Retinal pigment epithelial cell (primary cell): ENCODE measurements at regions not wholly inside any gene's neighbourhood (a gene's known extent, or its start where the extent isn't known, plus 50 kb on each side); places are given as distances from the start of the nearest gene placed in this dataset.
A peak's percentile ranks its signal among the peaks of the same experiment; 100 is the strongest.
"Not testable (repeated sequence)": the region's sequence is repeated elsewhere in the genome, so short reads cannot be mapped to it uniquely, and the experiment has no call there.

ENCODE experiments used
- DNase-seq: peaks from one replicate; pipeline ENCODE4 v3.0.0-alpha.2; 2010; ENCODE audit warnings: low read depth
- H3K4me3 ChIP-seq: 2 replicates; pipeline ENCODE4 v1.5.1; 2011; ENCODE audit warnings: mild to moderate bottlenecking, low read length, control low read depth, moderate library complexity
- CTCF ChIP-seq: conservative IDR thresholded peaks from 2 replicates; pipeline ENCODE4 v1.5.1; 2011; ENCODE audit warnings: low read depth, low read length, control low read depth, inconsistent platforms

GRCh38 chr17:77089124-77089490, 51.7 kb upstream of the SEC14L1 start:
- no peak for TF ChIP-seq CTCF
- no peak for DNase-seq
- peak overlapping the region; percentile 83 for H3K4me3 ChIP-seq

GRCh38 chr17:77089949-77090348, 50.8 kb upstream of the SEC14L1 start:
- DNase-seq, H3K4me3 ChIP-seq: not testable (repeated sequence)

DNA sequence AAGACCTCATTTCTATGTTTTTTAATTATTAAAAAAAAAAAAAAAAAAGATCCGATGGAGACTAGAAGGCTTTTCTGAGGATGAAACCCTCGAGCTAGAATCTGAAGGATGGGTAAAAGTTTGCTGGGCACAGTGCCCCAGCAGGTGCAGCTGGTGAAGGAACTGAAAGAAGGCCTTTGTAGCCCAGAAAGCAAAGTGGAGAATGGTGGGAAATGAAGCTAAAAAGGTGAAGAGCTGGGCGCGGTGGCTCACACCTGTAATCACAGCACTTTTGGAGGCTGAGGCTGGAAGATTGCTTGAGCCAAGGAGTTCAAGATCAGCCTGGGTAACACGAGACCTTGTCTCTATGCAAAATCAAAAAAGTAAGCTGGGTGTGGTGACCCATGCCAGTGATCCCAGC, 50.3 kb upstream of the SEC14L1 start:
- no peak for TF ChIP-seq CTCF
- DNase-seq = no peak
- H3K4me3 ChIP-seq = no peak overlapping the region
